HCT116 (cell line): ENCODE measurements at regions not wholly inside any gene's neighbourhood (a gene's known extent, or its start where the extent isn't known, plus 50 kb on each side); places are given as distances from the start of the nearest gene placed in this dataset.

Experiments used
- ATAC-seq: fragments of 200-7000 bp; cut with Tn5 transposase; 2 replicates; pipeline ENCODE4 v1.9.1; 2020; ENCODE audit warnings: mild to moderate bottlenecking, moderate library complexity
- BruUV-seq: library from RNA; stranded (reverse); fragments of 400-500 nt; replicated peaks from 2 replicates; lab custom pipeline; 2021; lab: Mats Ljungman, UMichigan
- CTCF ChIA-PET: fragments of 300-600 bp; sonication (Branson Sonifier 250); formaldehyde crosslinking; loops from one replicate; lab custom pipeline; 2021; ENCODE audit warnings: antibody characterized with exemption; lab: Charles Lee
- POLR2A ChIA-PET: fragments of 300-600, 350-600 bp; sonication (Branson Sonifier 250); formaldehyde crosslinking; loops from one replicate; lab custom pipeline; 2021; ENCODE audit warnings: antibody characterized with exemption; lab: Charles Lee
- RAD21 ChIA-PET, 2 experiments: fragments of 300-600 bp; sonication (Branson Sonifier 250); formaldehyde crosslinking; loops; one replicate each; lab custom pipeline; 2023; ENCODE audit warnings: low total read pairs in 2 of 2; ENCODE audit not compliant: uncharacterized antibody in 2 of 2, unreplicated experiment in 2 of 2, low non-redundant PET in 1 of 2; lab: Charles Lee
- DNase-seq: peaks from one replicate; pipeline ENCODE4 v3.0.0-alpha.2; 2010; ENCODE audit warnings: low read depth, low spot score
- H2AFZ ChIP-seq: fragments of 200-600 bp; shearing (Covaris generic), sonication (generic); 2 replicates; pipeline ENCODE4 v1.6.1; 2017; ENCODE audit warnings: low read depth, mixed run types, mixed read lengths, antibody characterized with exemption, low read length; ENCODE audit not compliant: poor library complexity, severe bottlenecking
- H3K27ac ChIP-seq: 2 replicates; pipeline ENCODE4 v1.5.1; 2012; ENCODE audit warnings: low read depth, low read length
- H3K27me3 ChIP-seq: fragments of 200-600 bp; sonication (generic); 2 replicates; pipeline ENCODE4 v1.6.1; 2016; ENCODE audit warnings: mixed run types, low read length, mixed read lengths; ENCODE audit not compliant: insufficient read depth
- H3K36me3 ChIP-seq, 2 experiments: fragments of 200-500 bp in 1 of 2; fragments of 200-600 bp in 1 of 2; sonication (Bioruptor generic) in 1 of 2; sonication (generic) in 1 of 2; 2 replicates each; pipeline versions ENCODE4 v1.5.1 to v1.6.1; 2014 to 2016; ENCODE audit warnings: low read length in 2 of 2, inconsistent platforms in 1 of 2, mixed read lengths in 1 of 2, mixed run types in 1 of 2; ENCODE audit not compliant: insufficient read depth in 2 of 2, control insufficient read depth in 1 of 2
- H3K4me1 ChIP-seq, 2 experiments: fragments of 200-600 bp in 1 of 2; sonication (generic) in 1 of 2; 2 replicates each; pipeline versions ENCODE4 v1.5.1 to v1.6.1; 2012 to 2017; ENCODE audit warnings: low read length in 2 of 2, inconsistent platforms in 1 of 2, mild to moderate bottlenecking in 1 of 2, mixed read lengths in 1 of 2, mixed run types in 1 of 2, moderate library complexity in 1 of 2; ENCODE audit not compliant: insufficient read depth in 2 of 2, control insufficient read depth in 1 of 2
- H3K4me2 ChIP-seq: fragments of 200-600 bp; sonication (generic); 2 replicates; pipeline ENCODE4 v1.6.1; 2017; ENCODE audit warnings: mixed run types, low read length, mixed read lengths
- H3K4me3 ChIP-seq, 2 experiments: fragments of 200-600 bp in 1 of 2; sonication (generic) in 1 of 2; replicated peaks in 1 of 2; 2 replicates each; pipeline ENCODE4 v1.5.1; 2011 to 2016; ENCODE audit warnings: low read length in 2 of 2, control low read depth in 1 of 2, low read depth in 1 of 2, mild to moderate bottlenecking in 1 of 2, mixed read lengths in 1 of 2, mixed run types in 1 of 2
- H3K79me2 ChIP-seq: fragments of 200-600 bp; sonication (generic); 2 replicates; pipeline ENCODE4 v1.6.1; 2017; ENCODE audit warnings: mild to moderate bottlenecking, mixed run types, low read length, moderate library complexity, mixed read lengths; ENCODE audit not compliant: insufficient read depth
- H3K9ac ChIP-seq: fragments of 200-600 bp; sonication (generic); 2 replicates; pipeline ENCODE4 v1.6.1; 2016; ENCODE audit warnings: low read length, mixed read lengths
- H3K9me2 ChIP-seq: fragments of 200-600 bp; sonication (generic), shearing (Covaris generic); 2 replicates; pipeline ENCODE4 v1.6.1; 2017; ENCODE audit warnings: mixed run types, mild to moderate bottlenecking, moderate library complexity; ENCODE audit not compliant: insufficient read depth
- H3K9me3 ChIP-seq, 2 experiments: fragments of 200-500 bp in 1 of 2; fragments of 200-600 bp in 1 of 2; sonication (Bioruptor generic) in 1 of 2; sonication (generic) in 1 of 2; 2 replicates each; pipeline ENCODE4 v1.6.1; 2014 to 2017; ENCODE audit warnings: low read length in 2 of 2, mixed read lengths in 2 of 2, inconsistent platforms in 1 of 2, low read depth in 1 of 2, mild to moderate bottlenecking in 1 of 2, mixed run types in 1 of 2, moderate library complexity in 1 of 2; ENCODE audit not compliant: control insufficient read depth in 1 of 2, insufficient read depth in 1 of 2
- H4K20me1 ChIP-seq: fragments of 200-600 bp; sonication (generic), shearing (Covaris generic); 2 replicates; pipeline ENCODE4 v1.6.1; 2017; ENCODE audit warnings: mixed run types, mild to moderate bottlenecking, moderate library complexity; ENCODE audit not compliant: insufficient read depth
- CBX3 ChIP-seq: IDR thresholded peaks from 2 replicates; pipeline ENCODE4 v1.6.1; 2012; ENCODE audit warnings: low read depth
- EGR1 ChIP-seq: IDR thresholded peaks from 2 replicates; pipeline ENCODE4 v1.6.1; 2012; ENCODE audit warnings: low read depth
- ELF1 ChIP-seq: IDR thresholded peaks from 2 replicates; pipeline ENCODE4 v1.6.1; 2012; ENCODE audit warnings: low read depth, borderline replicate concordance
- EZH2phosphoT487 ChIP-seq: fragments of 200-600 bp; IDR thresholded peaks from 2 replicates; pipeline ENCODE4 v1.6.1; 2018; ENCODE audit warnings: antibody characterized with exemption, borderline replicate concordance
- FOSL1 ChIP-seq: IDR thresholded peaks from 2 replicates; pipeline ENCODE4 v1.6.1; 2012; ENCODE audit warnings: low read depth
- JUND ChIP-seq: IDR thresholded peaks from 2 replicates; pipeline ENCODE4 v1.6.1; 2012
- MAX ChIP-seq: IDR thresholded peaks from 2 replicates; pipeline ENCODE4 v1.6.1; 2012
- POLR2A ChIP-seq: IDR thresholded peaks from 2 replicates; pipeline ENCODE4 v1.7.0; 2011; ENCODE audit warnings: borderline replicate concordance; ENCODE audit not compliant: insufficient read depth, insufficient read length; ENCODE audit errors: extremely low read depth
- POLR2AphosphoS5 ChIP-seq: IDR thresholded peaks from 2 replicates; pipeline ENCODE4 v1.6.1; 2011; ENCODE audit warnings: mild to moderate bottlenecking, low read depth, low read length, moderate library complexity
- SP1 ChIP-seq: IDR thresholded peaks from 2 replicates; pipeline ENCODE4 v1.6.1; 2012; ENCODE audit warnings: low read depth
- SRF ChIP-seq: IDR thresholded peaks from 2 replicates; pipeline ENCODE4 v1.6.1; 2012; ENCODE audit warnings: low read depth
- ZFX ChIP-seq: fragments of 450-650 bp; IDR thresholded peaks from 2 replicates; pipeline ENCODE4 v1.6.1; 2017
- ZNF274 ChIP-seq: fragments of 200-500 bp; sonication (Bioruptor generic); IDR thresholded peaks from 2 replicates; pipeline ENCODE4 v1.6.1; 2014; ENCODE audit warnings: mild to moderate bottlenecking, low read depth, low read length, inconsistent platforms
- intact Hi-C: fragments of 100-400 bp; cut with micrococcal nuclease; formaldehyde crosslinking; loops from 2 replicates; pipeline ENCODE4 v1.10.0; 2022
- TF ChIP-seq, protein P1 (sequence below): IDR thresholded peaks from 2 replicates; pipeline ENCODE4 v1.6.1; 2011; ENCODE audit warnings: mild to moderate bottlenecking, low read length, moderate library complexity; ENCODE audit not compliant: insufficient replicate concordance; ENCODE audit errors: extremely low read depth
- TF ChIP-seq, protein P2 (sequence below): IDR thresholded peaks from 2 replicates; pipeline ENCODE4 v1.6.1; 2012

- BruUV-seq: no TSS peak
- RAD21 ChIA-PET: no interaction called here
- no peak for TF ChIP-seq ELF1
- TF ChIP-seq MAX: no peak
- no peak for TF ChIP-seq SP1
- TF ChIP-seq, protein P1, sequence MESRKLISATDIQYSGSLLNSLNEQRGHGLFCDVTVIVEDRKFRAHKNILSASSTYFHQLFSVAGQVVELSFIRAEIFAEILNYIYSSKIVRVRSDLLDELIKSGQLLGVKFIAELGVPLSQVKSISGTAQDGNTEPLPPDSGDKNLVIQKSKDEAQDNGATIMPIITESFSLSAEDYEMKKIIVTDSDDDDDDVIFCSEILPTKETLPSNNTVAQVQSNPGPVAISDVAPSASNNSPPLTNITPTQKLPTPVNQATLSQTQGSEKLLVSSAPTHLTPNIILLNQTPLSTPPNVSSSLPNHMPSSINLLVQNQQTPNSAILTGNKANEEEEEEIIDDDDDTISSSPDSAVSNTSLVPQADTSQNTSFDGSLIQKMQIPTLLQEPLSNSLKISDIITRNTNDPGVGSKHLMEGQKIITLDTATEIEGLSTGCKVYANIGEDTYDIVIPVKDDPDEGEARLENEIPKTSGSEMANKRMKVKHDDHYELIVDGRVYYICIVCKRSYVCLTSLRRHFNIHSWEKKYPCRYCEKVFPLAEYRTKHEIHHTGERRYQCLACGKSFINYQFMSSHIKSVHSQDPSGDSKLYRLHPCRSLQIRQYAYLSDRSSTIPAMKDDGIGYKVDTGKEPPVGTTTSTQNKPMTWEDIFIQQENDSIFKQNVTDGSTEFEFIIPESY: no peak
- TF ChIP-seq FOSL1: no peak
- Histone ChIP-seq H3K4me3 (no peak overlapping the region), H3K9me2 (no peaks in the 10 kb centered on the region), H3K27ac (no peak overlapping the region), H4K20me1 (no peaks in the 10 kb centered on the region), H3K36me3 (no peaks in the 10 kb centered on the region), H3K9ac (no peak overlapping the region), H2AFZ (no peak overlapping the region), H3K79me2 (no peaks in the 10 kb centered on the region), H3K27me3 (no peaks in the 10 kb centered on the region), H3K9me3 (peaks cover 10 to 37% of the 10 kb centered on the region in 2 experiments; a peak in 2 of 4 replicates), H3K4me2 (no peak overlapping the region), H3K4me1 (no peaks in the 10 kb centered on the region)
- CTCF ChIA-PET: no interaction called here
- POLR2A ChIA-PET: no interaction called here
- ATAC-seq (no peak), DNase-seq (no peak)
- intact Hi-C loops: no loop called here
Observed at GRCh38 chr6:51387907-51388306, 569.2 kb downstream of the TFAP2B start.

GRCh38 chr6:51394061-51394460 lies 575.4 kb downstream of the TFAP2B start:
- intact Hi-C loops: no loop called here
- RAD21 ChIA-PET: no interaction called here
- ATAC-seq (no peak), DNase-seq (no peak)
- no peaks in the 10 kb centered on the region for H3K4me1 ChIP-seq
- H3K4me3 ChIP-seq: no peak overlapping the region
- H3K9ac ChIP-seq: no peak overlapping the region
- TF ChIP-seq MAX (no peak), EZH2phosphoT487 (no peak), EGR1 (no peak), ELF1 (no peak), CBX3 (no peak), ZNF274 (no peak), POLR2AphosphoS5 (no peak), SRF (no peak), ZFX (no peak), JUND (no peak), POLR2A (no peak), SP1 (no peak)
- TF ChIP-seq, protein P2, sequence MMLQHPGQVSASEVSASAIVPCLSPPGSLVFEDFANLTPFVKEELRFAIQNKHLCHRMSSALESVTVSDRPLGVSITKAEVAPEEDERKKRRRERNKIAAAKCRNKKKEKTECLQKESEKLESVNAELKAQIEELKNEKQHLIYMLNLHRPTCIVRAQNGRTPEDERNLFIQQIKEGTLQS: no peak
- TF ChIP-seq, protein P1: no peak
- no peaks in the 10 kb centered on the region for H4K20me1 ChIP-seq
- no peaks in the 10 kb centered on the region for H3K9me2 ChIP-seq
- H3K9me3 ChIP-seq: peaks cover 3 to 23% of the 10 kb centered on the region in 2 experiments; a peak in 2 of 4 replicates
- H3K27ac ChIP-seq: no peak overlapping the region
- H3K36me3 ChIP-seq: no peaks in the 10 kb centered on the region
- H2AFZ ChIP-seq: no peak overlapping the region
- POLR2A ChIA-PET: no interaction called here
- no TSS peak for BruUV-seq
- H3K4me2 ChIP-seq: no peak overlapping the region
- H3K79me2 ChIP-seq: no peaks in the 10 kb centered on the region
- CTCF ChIA-PET: no interaction called here
- no peaks in the 10 kb centered on the region for H3K27me3 ChIP-seq
